ENCODE measurements at regions not wholly inside any gene's neighbourhood (a gene's known extent, or its start where the extent isn't known, plus 50 kb on each side); places are given as distances from the start of the nearest gene placed in this dataset.

DNA sequence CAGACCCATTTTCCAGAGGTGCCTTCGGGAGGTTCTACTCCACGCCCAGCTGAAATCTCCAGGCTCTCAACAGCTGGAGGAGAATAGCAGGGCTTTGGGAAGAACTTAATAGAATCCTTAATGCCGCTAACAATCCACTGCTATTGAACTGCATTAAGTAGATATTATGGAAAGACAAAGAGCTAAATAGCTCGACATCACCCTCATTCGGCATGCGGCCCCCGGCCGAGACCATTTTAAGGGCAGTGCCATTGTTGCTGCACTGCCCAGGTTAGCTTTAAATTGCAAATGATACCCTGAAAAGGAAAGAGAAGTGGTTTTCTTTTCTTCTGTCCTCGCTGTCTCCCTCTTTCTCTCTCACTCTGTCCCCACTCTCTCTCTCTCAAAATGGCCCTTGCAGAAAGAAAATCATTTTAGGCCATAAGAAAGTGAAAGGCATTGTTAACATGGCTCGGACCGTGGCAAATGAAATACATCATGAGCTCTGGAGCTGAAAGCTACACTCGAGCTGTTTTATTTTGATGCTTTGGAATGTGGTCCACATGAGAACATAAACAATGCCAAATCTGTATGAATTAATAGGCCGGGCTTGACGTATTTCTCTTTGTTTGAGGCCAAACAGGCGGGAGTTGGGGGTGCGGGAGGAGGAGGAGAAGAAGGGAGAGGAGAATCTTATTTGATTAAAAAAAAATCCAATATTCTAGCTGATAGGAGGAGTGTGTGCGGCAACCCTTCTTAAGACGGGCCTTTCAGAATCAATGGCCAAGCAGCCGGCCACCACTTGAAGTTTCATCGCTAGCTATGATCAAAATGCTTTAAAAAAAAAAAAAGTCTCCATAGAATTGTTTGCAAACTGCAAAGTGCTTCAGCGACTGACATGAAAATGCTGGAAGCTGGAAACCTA, 298.8 kb upstream of the IRX3 start:
- Histone ChIP-seq H3K9me3 (no peaks in the 10 kb centered on the region), H3K4me3 (no peak overlapping the region), H3K27ac (no peak overlapping the region), H3K36me3 (no peaks in the 10 kb centered on the region), H3K27me3 (no peaks in the 10 kb centered on the region), H3K4me1 (peaks cover 0 to 4% (median 0%) of the 10 kb centered on the region in 4 donors)
- no peak for DNase-seq (ENCODE audit: low spot score in 2 of 2)
- WGBS, 2 donors = 42 to 51% methylated on average over 21 of the region's 21 CpGs
- TF ChIP-seq EP300 (IDR thresholded peaks at IDR 0.05) (no peak), POLR2A (IDR thresholded peaks at IDR 0.05) (no peak)
- TF ChIP-seq, protein P1, sequence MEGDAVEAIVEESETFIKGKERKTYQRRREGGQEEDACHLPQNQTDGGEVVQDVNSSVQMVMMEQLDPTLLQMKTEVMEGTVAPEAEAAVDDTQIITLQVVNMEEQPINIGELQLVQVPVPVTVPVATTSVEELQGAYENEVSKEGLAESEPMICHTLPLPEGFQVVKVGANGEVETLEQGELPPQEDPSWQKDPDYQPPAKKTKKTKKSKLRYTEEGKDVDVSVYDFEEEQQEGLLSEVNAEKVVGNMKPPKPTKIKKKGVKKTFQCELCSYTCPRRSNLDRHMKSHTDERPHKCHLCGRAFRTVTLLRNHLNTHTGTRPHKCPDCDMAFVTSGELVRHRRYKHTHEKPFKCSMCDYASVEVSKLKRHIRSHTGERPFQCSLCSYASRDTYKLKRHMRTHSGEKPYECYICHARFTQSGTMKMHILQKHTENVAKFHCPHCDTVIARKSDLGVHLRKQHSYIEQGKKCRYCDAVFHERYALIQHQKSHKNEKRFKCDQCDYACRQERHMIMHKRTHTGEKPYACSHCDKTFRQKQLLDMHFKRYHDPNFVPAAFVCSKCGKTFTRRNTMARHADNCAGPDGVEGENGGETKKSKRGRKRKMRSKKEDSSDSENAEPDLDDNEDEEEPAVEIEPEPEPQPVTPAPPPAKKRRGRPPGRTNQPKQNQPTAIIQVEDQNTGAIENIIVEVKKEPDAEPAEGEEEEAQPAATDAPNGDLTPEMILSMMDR (IDR thresholded peaks at IDR 0.05) = no peak

GRCh38 chr16:54584121-54584520, 297.5 kb upstream of the IRX3 start:
- no peaks in the 10 kb centered on the region for H3K9me3 ChIP-seq
- WGBS, 2 donors = 80% methylated on average over 3 of the region's 3 CpGs
- TF ChIP-seq POLR2A (IDR thresholded peaks at IDR 0.05) = no peak
- TF ChIP-seq, protein P1 (IDR thresholded peaks at IDR 0.05) = no peak
- TF ChIP-seq EP300 (IDR thresholded peaks at IDR 0.05) = no peak

DNA sequence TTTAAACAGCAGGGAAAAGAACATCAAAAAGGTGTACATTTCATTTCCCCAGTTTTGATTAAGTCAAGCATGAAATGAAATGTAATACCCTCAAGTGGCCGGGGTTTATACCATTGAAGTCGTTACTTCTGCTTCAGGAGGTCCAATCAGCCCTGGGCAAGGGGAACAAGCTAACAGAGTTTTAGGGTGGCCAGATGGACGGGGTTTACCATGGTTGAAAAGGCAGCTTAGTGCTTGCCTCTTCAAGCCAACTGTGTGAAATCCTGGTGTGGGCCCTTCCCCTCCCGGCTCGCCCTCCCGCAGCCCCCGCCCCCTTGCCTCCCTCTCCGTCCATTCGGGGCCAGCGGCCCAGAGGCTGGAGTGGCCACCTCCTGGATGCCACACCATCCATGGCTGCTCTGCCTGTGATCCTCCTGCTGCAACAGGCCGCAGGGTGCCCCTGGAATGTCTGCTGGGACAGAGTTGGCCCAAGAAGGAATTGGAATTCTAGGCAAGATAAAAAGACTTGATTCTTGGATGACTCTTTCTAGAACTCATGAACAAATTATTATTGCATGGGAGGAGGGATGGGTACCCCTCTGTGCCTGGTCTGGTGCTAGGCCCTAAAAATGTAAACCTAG, 296.2 kb upstream of the IRX3 start:
- H3K4me3 ChIP-seq = no peak overlapping the region
- no peaks in the 10 kb centered on the region for H3K9me3 ChIP-seq
- TF ChIP-seq, protein P1 (IDR thresholded peaks at IDR 0.05) = no peak
- TF ChIP-seq POLR2A (IDR thresholded peaks at IDR 0.05) = no peak
- no peak for TF ChIP-seq EP300 (IDR thresholded peaks at IDR 0.05)
- peaks cover 0 to 2% of the 10 kb centered on the region in 2 donors for H3K27me3 ChIP-seq
- no peak overlapping the region for H3K27ac ChIP-seq
- 62 to 70% methylated on average over 6 to 11 of the region's 11 CpGs for WGBS, 2 donors
- H3K36me3 ChIP-seq = no peaks in the 10 kb centered on the region
- H3K4me1 ChIP-seq = peaks cover 0 to 4% (median 0%) of the 10 kb centered on the region in 4 donors
- no peak for DNase-seq (ENCODE audit: low spot score in 2 of 2)

More at GRCh38 chr16:54584121-54584520, 297.5 kb upstream of the IRX3 start:
- no peaks in the 10 kb centered on the region for H3K27me3 ChIP-seq
- H3K4me3 ChIP-seq = no peak overlapping the region
- no peak for DNase-seq (ENCODE audit: low spot score in 2 of 2)
- peaks cover 0 to 4% (median 0%) of the 10 kb centered on the region in 4 donors for H3K4me1 ChIP-seq
- H3K27ac ChIP-seq = no peak overlapping the region
- H3K36me3 ChIP-seq = no peaks in the 10 kb centered on the region

GRCh38 chr16:54579106-54579728, 292.6 kb upstream of the IRX3 start:
- WGBS, 2 donors = 86 to 87% methylated on average over 2 of the region's 2 CpGs

More at GRCh38 chr16:54579106-54579728, 292.6 kb upstream of the IRX3 start:
- Histone ChIP-seq H3K9me3 (no peaks in the 10 kb centered on the region), H3K27ac (no peak overlapping the region), H3K4me3 (no peak overlapping the region), H3K27me3 (peaks cover 0 to 6% of the 10 kb centered on the region in 2 donors), H3K4me1 (no peaks in the 10 kb centered on the region), H3K36me3 (no peaks in the 10 kb centered on the region)
- no peak for DNase-seq (ENCODE audit: low spot score in 2 of 2)
- TF ChIP-seq POLR2A (IDR thresholded peaks at IDR 0.05) (no peak), EP300 (IDR thresholded peaks at IDR 0.05) (no peak)
- TF ChIP-seq, protein P1 (IDR thresholded peaks at IDR 0.05) = no peak
